VCaP (cell line): ENCODE measurements at regions not wholly inside any gene's neighbourhood (a gene's known extent, or its start where the extent isn't known, plus 50 kb on each side); places are given as distances from the start of the nearest gene placed in this dataset.

Source experiments
- H3K27ac ChIP-seq: fragments of 450-650 bp; 2 replicates; pipeline ENCODE4 v1.5.1; 2017
- TF ChIP-seq, protein P1 (sequence below): fragments of 450-650 bp; conservative IDR thresholded peaks from 2 replicates; pipeline ENCODE4 v1.5.1; 2017; ENCODE audit warnings: mild to moderate bottlenecking, moderate library complexity

DNA sequence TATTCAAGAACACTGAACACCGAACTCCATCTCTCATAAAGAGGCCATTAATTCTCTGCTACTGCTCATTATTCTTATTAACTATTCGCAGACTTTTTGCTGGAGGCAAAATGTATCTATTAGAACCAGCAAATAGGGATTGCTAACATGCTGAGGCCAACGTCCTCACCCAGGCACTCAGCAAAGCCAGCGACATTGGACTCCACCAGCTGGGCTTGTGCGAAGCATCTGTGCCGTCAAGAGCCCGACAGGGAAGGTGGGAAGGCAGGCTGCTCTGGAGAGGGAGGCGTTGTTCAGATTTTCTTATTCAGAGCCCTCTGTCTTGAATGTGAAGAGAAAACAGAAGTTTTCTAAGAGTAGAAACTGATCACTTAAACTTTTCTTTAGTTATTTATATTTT, 615.6 kb upstream of the KIRREL3 start:
- no peak overlapping the region for H3K27ac ChIP-seq
- TF ChIP-seq, protein P1, sequence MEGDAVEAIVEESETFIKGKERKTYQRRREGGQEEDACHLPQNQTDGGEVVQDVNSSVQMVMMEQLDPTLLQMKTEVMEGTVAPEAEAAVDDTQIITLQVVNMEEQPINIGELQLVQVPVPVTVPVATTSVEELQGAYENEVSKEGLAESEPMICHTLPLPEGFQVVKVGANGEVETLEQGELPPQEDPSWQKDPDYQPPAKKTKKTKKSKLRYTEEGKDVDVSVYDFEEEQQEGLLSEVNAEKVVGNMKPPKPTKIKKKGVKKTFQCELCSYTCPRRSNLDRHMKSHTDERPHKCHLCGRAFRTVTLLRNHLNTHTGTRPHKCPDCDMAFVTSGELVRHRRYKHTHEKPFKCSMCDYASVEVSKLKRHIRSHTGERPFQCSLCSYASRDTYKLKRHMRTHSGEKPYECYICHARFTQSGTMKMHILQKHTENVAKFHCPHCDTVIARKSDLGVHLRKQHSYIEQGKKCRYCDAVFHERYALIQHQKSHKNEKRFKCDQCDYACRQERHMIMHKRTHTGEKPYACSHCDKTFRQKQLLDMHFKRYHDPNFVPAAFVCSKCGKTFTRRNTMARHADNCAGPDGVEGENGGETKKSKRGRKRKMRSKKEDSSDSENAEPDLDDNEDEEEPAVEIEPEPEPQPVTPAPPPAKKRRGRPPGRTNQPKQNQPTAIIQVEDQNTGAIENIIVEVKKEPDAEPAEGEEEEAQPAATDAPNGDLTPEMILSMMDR: no peak

GRCh38 chr11:127612607-127613006, 612.0 kb upstream of the KIRREL3 start:
- no peak overlapping the region for H3K27ac ChIP-seq
- TF ChIP-seq, protein P1: no peak

DNA sequence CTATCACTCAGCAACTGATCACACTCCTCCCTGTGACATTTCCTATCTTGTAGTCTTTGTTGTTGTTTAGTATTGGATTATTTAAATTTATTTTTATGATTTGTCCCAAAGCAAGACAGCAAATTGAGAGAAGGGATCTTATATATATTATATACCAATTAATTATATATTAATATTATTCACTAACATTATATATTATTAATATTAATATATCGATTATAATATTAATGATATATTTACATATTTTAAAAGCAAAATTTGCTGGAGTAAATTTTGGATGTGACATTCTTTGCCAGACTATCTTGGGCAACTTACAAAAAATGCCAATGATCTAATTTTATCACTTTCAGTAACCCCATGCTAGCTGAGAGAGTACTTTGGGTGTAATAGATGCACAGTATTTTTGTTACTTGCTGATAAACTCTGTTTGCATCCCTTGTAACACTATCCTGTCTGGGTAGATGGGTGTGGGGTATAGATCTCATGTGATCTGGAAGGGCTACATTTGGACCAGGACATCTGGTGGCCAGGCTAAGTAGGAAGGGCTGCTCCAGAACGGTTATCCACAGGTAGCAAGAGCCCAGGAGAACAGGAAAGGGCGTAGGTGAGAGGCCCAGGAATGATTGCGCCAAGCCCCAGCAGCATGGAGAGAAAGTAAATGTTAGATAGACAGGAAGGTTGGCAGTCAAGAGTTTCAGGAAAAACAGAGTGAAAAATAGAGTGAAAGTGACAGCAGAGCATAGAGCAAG, 608.6 kb upstream of the KIRREL3 start:
- no peak overlapping the region for H3K27ac ChIP-seq
- TF ChIP-seq, protein P1: no peak

DNA sequence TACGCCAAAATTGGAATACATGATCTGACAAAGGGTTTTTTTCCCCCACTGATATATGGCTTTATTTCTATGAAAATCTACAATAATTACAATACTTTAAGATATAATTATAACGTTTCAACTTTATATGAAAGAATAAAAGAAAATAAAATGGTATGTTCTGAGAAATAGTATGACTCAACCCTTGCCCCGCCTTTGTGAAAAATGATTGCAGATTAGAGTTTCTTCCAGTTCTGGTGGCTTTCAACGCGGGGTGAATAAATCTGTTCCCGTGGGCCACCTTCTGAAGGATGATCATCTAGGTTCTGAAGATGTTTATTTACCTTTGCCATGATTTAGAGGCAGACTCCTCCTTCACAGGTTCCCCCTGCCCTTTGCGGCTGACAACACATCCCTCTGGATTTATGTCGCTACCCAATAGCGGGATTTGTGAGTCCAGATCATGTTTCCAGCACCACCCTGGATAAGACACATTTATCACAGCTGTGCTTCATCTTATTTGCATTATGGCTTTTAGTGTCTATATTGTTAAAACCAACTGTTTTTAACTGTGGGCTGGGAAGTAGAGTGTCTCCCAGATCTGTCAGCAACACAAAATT, 607.0 kb upstream of the KIRREL3 start:
- no peak overlapping the region for H3K27ac ChIP-seq
- TF ChIP-seq, protein P1: no peak

DNA sequence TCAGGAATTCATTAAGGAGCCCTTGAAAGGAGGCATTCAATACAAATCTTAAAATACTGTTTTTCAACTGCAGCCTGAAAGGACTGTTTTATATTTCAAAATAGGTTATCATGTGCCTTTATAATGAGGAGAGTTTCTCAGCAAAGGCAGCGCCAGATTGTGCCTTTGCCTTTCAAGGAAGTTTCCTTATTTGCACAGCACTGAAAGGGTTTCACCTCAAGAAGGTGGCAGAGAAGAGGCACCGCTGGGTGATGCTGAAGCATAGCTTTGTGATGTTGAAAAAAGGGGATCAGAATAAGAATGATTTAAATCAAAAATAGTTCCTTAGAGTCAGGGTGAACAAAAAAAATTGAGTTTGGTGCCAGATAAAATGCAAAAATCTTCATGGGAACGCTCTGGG, 601.0 kb upstream of the KIRREL3 start:
- no peak overlapping the region for H3K27ac ChIP-seq
- TF ChIP-seq, protein P1: no peak

DNA sequence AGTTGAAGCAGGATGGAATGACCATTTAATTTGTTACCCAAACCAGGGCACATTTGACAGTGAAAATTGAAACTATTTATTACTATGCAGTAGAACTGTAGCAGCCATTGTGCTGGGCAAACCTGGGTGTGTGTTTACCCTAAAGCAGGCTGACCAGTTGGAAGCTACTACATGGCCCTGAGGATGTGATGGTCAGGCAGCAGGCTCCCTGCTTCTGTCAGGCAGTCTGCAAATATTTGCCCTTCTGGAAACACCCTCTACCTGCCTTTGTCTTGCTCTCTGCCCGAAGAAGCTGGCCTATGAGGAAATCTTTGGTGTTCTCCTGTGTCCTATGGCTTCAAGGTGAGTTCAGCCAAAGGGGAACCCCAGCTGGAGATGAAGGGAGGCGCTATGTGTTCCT, 600.1 kb upstream of the KIRREL3 start:
- TF ChIP-seq, protein P1: no peak
- no peak overlapping the region for H3K27ac ChIP-seq

- TF ChIP-seq, protein P1: no peak
- no peak overlapping the region for H3K27ac ChIP-seq
These were observed 597.9 kb upstream of the KIRREL3 start for GRCh38 chr11:127598476-127598875.
